KMS-11 (cell line): ENCODE measurements at regions not wholly inside any gene's neighbourhood (a gene's known extent, or its start where the extent isn't known, plus 50 kb on each side); places are given as distances from the start of the nearest gene placed in this dataset.

Source experiments
- H2AFZ ChIP-seq: fragments of 200-600 bp; sonication (generic); 2 replicates; pipeline ENCODE4 v1.6.1; 2016; ENCODE audit warnings: antibody characterized with exemption, mixed run types, low read depth
- H3K27ac ChIP-seq: fragments of 200-600 bp; sonication (generic); 2 replicates; pipeline ENCODE4 v1.6.1; 2016; ENCODE audit warnings: mild to moderate bottlenecking, mixed run types
- H3K27me3 ChIP-seq: fragments of 200-600 bp; sonication (generic); 2 replicates; pipeline ENCODE4 v1.6.1; 2017; ENCODE audit warnings: mild to moderate bottlenecking, low read depth, mixed run types, moderate library complexity; ENCODE audit not compliant: insufficient read depth
- H3K36me3 ChIP-seq: fragments of 200-600 bp; sonication (generic); 2 replicates; pipeline ENCODE4 v1.6.1; 2017; ENCODE audit warnings: mild to moderate bottlenecking, mixed run types; ENCODE audit not compliant: insufficient read depth
- H3K4me1 ChIP-seq: fragments of 200-600 bp; sonication (generic); 2 replicates; pipeline ENCODE4 v1.6.1; 2016; ENCODE audit warnings: mild to moderate bottlenecking, low read depth, mixed run types; ENCODE audit not compliant: poor library complexity, severe bottlenecking
- H3K4me2 ChIP-seq: fragments of 200-600 bp; sonication (generic); 2 replicates; pipeline ENCODE4 v1.7.0; 2016; ENCODE audit warnings: mild to moderate bottlenecking, mixed run types
- H3K4me3 ChIP-seq: fragments of 200-600 bp; sonication (generic); IDR thresholded peaks from 2 replicates; pipeline ENCODE4 v1.6.1; 2017; ENCODE audit warnings: low read depth, low read length, mixed read lengths; ENCODE audit not compliant: insufficient read depth
- H3K79me2 ChIP-seq: fragments of 200-600 bp; sonication (generic); 2 replicates; pipeline ENCODE4 v1.6.1; 2016; ENCODE audit warnings: low read depth, mixed run types; ENCODE audit not compliant: insufficient read depth
- H3K9ac ChIP-seq: fragments of 200-600 bp; sonication (generic); 2 replicates; pipeline ENCODE4 v1.6.1; 2016; ENCODE audit warnings: mild to moderate bottlenecking, mixed run types
- H4K20me1 ChIP-seq: fragments of 200-600 bp; sonication (generic); 2 replicates; pipeline ENCODE4 v1.6.1; 2016; ENCODE audit warnings: mild to moderate bottlenecking, mixed run types; ENCODE audit not compliant: insufficient read depth
- TF ChIP-seq, protein P1 (sequence below): fragments of 200-600 bp; sonication (generic); conservative IDR thresholded peaks from 2 replicates; pipeline ENCODE4 v1.6.1; 2017; ENCODE audit warnings: low read depth, mild to moderate bottlenecking, antibody characterized with exemption, low read length, moderate library complexity, mixed read lengths

- Histone ChIP-seq H2AFZ (no peak overlapping the region), H4K20me1 (no peaks in the 10 kb centered on the region), H3K4me1 (no peaks in the 10 kb centered on the region), H3K9ac (no peak overlapping the region), H3K27me3 (no peaks in the 10 kb centered on the region), H3K36me3 (no peaks in the 10 kb centered on the region), H3K79me2 (no peaks in the 10 kb centered on the region), H3K27ac (no peak overlapping the region), H3K4me2 (no peak overlapping the region), H3K4me3 (no peak overlapping the region)
- TF ChIP-seq, protein P1, sequence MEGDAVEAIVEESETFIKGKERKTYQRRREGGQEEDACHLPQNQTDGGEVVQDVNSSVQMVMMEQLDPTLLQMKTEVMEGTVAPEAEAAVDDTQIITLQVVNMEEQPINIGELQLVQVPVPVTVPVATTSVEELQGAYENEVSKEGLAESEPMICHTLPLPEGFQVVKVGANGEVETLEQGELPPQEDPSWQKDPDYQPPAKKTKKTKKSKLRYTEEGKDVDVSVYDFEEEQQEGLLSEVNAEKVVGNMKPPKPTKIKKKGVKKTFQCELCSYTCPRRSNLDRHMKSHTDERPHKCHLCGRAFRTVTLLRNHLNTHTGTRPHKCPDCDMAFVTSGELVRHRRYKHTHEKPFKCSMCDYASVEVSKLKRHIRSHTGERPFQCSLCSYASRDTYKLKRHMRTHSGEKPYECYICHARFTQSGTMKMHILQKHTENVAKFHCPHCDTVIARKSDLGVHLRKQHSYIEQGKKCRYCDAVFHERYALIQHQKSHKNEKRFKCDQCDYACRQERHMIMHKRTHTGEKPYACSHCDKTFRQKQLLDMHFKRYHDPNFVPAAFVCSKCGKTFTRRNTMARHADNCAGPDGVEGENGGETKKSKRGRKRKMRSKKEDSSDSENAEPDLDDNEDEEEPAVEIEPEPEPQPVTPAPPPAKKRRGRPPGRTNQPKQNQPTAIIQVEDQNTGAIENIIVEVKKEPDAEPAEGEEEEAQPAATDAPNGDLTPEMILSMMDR: no peak
These were observed 1308.4 kb downstream of the SLITRK5 start for GRCh38 chr13:88979465-88980175.

DNA sequence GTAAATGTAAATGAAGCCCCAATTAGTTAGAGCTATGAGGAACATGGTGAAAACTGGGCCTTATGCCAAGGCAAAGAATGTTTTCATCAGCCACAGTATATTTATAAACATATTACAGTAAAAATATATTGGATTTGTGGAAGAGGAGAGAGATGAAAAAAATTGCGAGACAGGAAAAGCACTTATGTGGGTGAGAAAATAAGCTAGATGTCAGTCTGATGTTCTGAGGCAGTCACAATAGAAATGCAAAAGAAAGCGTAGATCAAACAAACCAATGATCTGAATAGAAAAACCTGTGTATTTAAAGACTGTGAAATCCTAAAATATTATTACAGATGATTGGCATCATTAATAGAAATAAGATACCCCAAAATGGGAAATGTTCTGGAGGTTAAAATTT, 1332.5 kb downstream of the SLITRK5 start:
- no peaks in the 10 kb centered on the region for H4K20me1 ChIP-seq
- no peak overlapping the region for H2AFZ ChIP-seq
- TF ChIP-seq, protein P1: no peak
- H3K4me1 ChIP-seq: no peaks in the 10 kb centered on the region
- no peak overlapping the region for H3K9ac ChIP-seq
- H3K27me3 ChIP-seq: no peaks in the 10 kb centered on the region
- no peaks in the 10 kb centered on the region for H3K36me3 ChIP-seq
- no peak overlapping the region for H3K27ac ChIP-seq
- H3K4me2 ChIP-seq: no peak overlapping the region
- H3K4me3 ChIP-seq: no peak overlapping the region
- H3K79me2 ChIP-seq: no peaks in the 10 kb centered on the region

GRCh38 chr13:89011615-89012014, 1340.4 kb downstream of the SLITRK5 start:
- Histone ChIP-seq H3K4me1 (no peaks in the 10 kb centered on the region), H3K27ac (no peak overlapping the region), H3K9ac (no peak overlapping the region), H3K4me2 (no peak overlapping the region), H2AFZ (no peak overlapping the region), H3K27me3 (no peaks in the 10 kb centered on the region), H3K4me3 (no peak overlapping the region), H3K36me3 (no peaks in the 10 kb centered on the region), H4K20me1 (no peaks in the 10 kb centered on the region), H3K79me2 (no peaks in the 10 kb centered on the region)
- TF ChIP-seq, protein P1: no peak

- no peaks in the 10 kb centered on the region for H4K20me1 ChIP-seq
- H3K27ac ChIP-seq: no peak overlapping the region
- no peaks in the 10 kb centered on the region for H3K79me2 ChIP-seq
- no peaks in the 10 kb centered on the region for H3K4me1 ChIP-seq
- no peak overlapping the region for H3K9ac ChIP-seq
- H3K4me3 ChIP-seq: no peak overlapping the region
- H3K27me3 ChIP-seq: no peaks in the 10 kb centered on the region
- no peak overlapping the region for H2AFZ ChIP-seq
- TF ChIP-seq, protein P1: no peak
- H3K4me2 ChIP-seq: no peak overlapping the region
- H3K36me3 ChIP-seq: no peaks in the 10 kb centered on the region
These were observed 1356.6 kb downstream of the SLITRK5 start for GRCh38 chr13:89027694-89028306.
